Neural cell (in vitro differentiated cells): ENCODE measurements at regions not wholly inside any gene's neighbourhood (a gene's known extent, or its start where the extent isn't known, plus 50 kb on each side); places are given as distances from the start of the nearest gene placed in this dataset.

ENCODE experiments used
- EP300 ChIP-seq: fragments of 450-650 bp; conservative IDR thresholded peaks from 2 replicates; pipeline ENCODE4 v1.6.1; 2014; ENCODE audit warnings: antibody characterized with exemption, mild to moderate bottlenecking, moderate library complexity; ENCODE audit not compliant: poor library complexity, severe bottlenecking
- POLR2AphosphoS5 ChIP-seq: IDR thresholded peaks from 2 replicates; pipeline ENCODE4 v1.6.1; 2012
- TAF1 ChIP-seq: IDR thresholded peaks from 2 replicates; pipeline ENCODE4 v1.6.1; 2012; ENCODE audit warnings: low read depth
- TF ChIP-seq, protein P1 (sequence below): fragments of 450-650 bp; IDR thresholded peaks from 2 replicates; pipeline ENCODE4 v1.5.1; 2014; ENCODE audit warnings: antibody characterized with exemption, mild to moderate bottlenecking, moderate library complexity; ENCODE audit not compliant: poor library complexity, severe bottlenecking

DNA sequence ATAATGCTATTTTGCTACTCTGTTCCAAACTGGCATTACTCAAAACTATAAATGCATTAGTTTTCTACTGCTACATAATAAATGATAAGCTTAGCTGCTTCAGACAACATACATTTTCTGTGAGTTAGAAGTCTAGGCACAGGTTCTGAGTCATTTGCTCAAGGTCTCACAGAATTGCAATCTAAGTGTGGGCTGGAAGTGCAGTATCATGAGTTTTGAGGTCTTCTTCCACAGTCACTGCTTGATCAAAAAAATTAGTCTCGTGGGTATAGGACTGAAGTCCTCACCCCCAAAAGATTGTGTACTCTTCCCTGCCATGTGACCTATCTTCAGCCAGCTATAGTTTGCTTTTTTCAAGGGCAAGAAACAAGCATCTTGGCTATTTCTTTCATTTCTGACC, 676.9 kb downstream of the ADCYAP1 start:
- TF ChIP-seq, protein P1, sequence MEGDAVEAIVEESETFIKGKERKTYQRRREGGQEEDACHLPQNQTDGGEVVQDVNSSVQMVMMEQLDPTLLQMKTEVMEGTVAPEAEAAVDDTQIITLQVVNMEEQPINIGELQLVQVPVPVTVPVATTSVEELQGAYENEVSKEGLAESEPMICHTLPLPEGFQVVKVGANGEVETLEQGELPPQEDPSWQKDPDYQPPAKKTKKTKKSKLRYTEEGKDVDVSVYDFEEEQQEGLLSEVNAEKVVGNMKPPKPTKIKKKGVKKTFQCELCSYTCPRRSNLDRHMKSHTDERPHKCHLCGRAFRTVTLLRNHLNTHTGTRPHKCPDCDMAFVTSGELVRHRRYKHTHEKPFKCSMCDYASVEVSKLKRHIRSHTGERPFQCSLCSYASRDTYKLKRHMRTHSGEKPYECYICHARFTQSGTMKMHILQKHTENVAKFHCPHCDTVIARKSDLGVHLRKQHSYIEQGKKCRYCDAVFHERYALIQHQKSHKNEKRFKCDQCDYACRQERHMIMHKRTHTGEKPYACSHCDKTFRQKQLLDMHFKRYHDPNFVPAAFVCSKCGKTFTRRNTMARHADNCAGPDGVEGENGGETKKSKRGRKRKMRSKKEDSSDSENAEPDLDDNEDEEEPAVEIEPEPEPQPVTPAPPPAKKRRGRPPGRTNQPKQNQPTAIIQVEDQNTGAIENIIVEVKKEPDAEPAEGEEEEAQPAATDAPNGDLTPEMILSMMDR, result no peak
- TF ChIP-seq POLR2AphosphoS5, result no peak
- no peak for TF ChIP-seq TAF1
- no peak for TF ChIP-seq EP300
